Erythroblast (primary cell): ENCODE measurements at regions not wholly inside any gene's neighbourhood (a gene's known extent, or its start where the extent isn't known, plus 50 kb on each side); places are given as distances from the start of the nearest gene placed in this dataset.

Experiments
- GATA1 ChIP-seq: IDR thresholded peaks from 2 replicates; pipeline ENCODE4 v1.6.1; 2011; ENCODE audit warnings: low read depth, mild to moderate bottlenecking, control low read depth, low read length, moderate library complexity
- POLR2A ChIP-seq: IDR thresholded peaks from 2 replicates; pipeline ENCODE4 v1.6.1; 2011; ENCODE audit warnings: mild to moderate bottlenecking, low read length

DNA sequence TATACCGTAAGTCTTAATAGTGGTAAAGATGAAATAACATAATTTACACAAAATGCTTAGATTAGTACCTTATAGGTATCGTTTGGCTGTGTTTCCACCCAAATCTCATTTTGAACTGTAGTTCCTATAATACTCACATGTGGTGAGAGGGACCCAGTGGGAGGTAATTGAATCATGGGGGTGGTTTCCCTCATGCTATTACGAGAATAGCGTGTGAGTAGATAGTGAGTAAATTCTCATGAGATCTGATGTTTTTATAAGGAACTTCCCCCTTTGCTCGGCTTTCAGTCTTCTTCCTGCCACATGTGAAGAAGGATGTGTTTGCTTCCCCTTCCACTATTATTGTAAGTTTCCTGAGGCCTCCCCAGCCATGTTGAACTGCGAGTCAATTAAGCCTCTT lies 426.3 kb upstream of the POT1 start:
- TF ChIP-seq POLR2A (no peak), GATA1 (no peak)
